Gastroesophageal sphincter (tissue), 4 donors: ENCODE measurements at regions not wholly inside any gene's neighbourhood (a gene's known extent, or its start where the extent isn't known, plus 50 kb on each side); places are given as distances from the start of the nearest gene placed in this dataset.

ENCODE experiments used
- ATAC-seq: fragments of 150-250 bp; one replicate; pipeline ENCODE4 v1.9.1; 2016; ENCODE audit warnings: mild to moderate bottlenecking, moderate library complexity
- H3K27ac ChIP-seq, 4 donors: fragments of 200-600 bp; sonication (generic) in 3 of 4; 1 replicate in 3 of 4; 2 replicates in 1 of 4; pipeline ENCODE4 v1.5.1; 2016 to 2019
- H3K27me3 ChIP-seq: fragments of 200-600 bp; sonication (generic); one replicate; pipeline ENCODE4 v1.5.1; 2019
- H3K36me3 ChIP-seq, 2 donors: fragments of 200-600 bp; sonication (generic); one replicate each; pipeline ENCODE4 v1.5.1; 2019; ENCODE audit warnings: control low read depth in 1 of 2
- H3K4me1 ChIP-seq, 3 donors: fragments of 200-600 bp; sonication (generic); 1 replicate in 2 of 3; 2 replicates in 1 of 3; pipeline ENCODE4 v1.5.1; 2016 to 2019; ENCODE audit warnings: control low read depth in 2 of 3
- H3K4me3 ChIP-seq, 2 donors: fragments of 200-600 bp; sonication (generic); one replicate each; pipeline ENCODE4 v1.5.1; 2019; ENCODE audit warnings: mild to moderate bottlenecking in 1 of 2, moderate library complexity in 1 of 2
- H3K9me3 ChIP-seq, 3 donors: fragments of 200-600 bp; sonication (generic); one replicate each; pipeline ENCODE4 v1.5.1; 2017 to 2019; ENCODE audit warnings: control low read depth in 2 of 3
- EP300 ChIP-seq: sonication (generic); formaldehyde crosslinking; IDR thresholded peaks from one replicate; pipeline ENCODE4 v1.6.1; 2017; ENCODE audit warnings: antibody characterized with exemption, mild to moderate bottlenecking
- POLR2A ChIP-seq, 2 donors: fragments of 450-650 bp; IDR thresholded peaks; one replicate each; pipeline ENCODE4 v1.6.1; 2017; ENCODE audit warnings: antibody characterized with exemption in 2 of 2, mild to moderate bottlenecking in 2 of 2, moderate library complexity in 1 of 2
- POLR2AphosphoS5 ChIP-seq: sonication (generic); formaldehyde crosslinking; IDR thresholded peaks from one replicate; pipeline ENCODE4 v1.6.1; 2017; ENCODE audit warnings: antibody characterized with exemption
- WGBS, 2 donors: methylation state at CpG; one replicate each; pipeline ENCODE4 v1.1.5; 2018; ENCODE audit warnings: low coverage in 1 of 2; 5-methylcytosine and 5-hydroxymethylcytosine counted together
- TF ChIP-seq, protein P1 (sequence below), 4 experiments: fragments of 200-600 bp in 2 of 4; fragments of 450-650 bp in 2 of 4; sonication (generic) in 1 of 4; IDR thresholded peaks; one replicate each; pipeline ENCODE4 v1.5.1; 2017 to 2019; ENCODE audit warnings: antibody characterized with exemption in 4 of 4, mild to moderate bottlenecking in 2 of 4, moderate library complexity in 2 of 4

DNA sequence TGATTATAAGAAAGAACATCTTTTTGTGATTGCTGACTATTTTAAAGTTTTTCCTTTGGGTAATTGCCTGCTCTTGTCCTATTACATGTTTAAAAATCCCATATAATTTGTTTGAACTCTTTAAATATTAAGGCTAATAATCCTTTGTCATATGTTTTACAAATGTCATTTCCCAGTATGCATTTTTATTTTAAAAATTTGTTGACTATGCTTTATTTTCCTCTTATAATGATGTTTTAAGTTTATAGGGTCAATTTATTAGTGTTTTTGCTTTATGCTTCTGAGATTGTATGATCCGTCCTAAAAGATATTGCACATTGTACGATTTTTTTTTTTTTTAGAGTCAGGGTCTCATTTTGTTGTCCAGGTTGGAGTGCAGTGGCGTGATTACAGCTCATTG lies 297.2 kb downstream of the RNF144B start:
- Histone ChIP-seq H3K36me3 (no peaks in the 10 kb centered on the region), H3K4me3 (no peak overlapping the region), H3K9me3 (no peaks in the 10 kb centered on the region), H3K27me3 (no peaks in the 10 kb centered on the region), H3K4me1 (no peaks in the 10 kb centered on the region), H3K27ac (no peak overlapping the region)
- WGBS, 2 donors: 56 to 69% methylated on average over 3 of the region's 3 CpGs
- TF ChIP-seq POLR2AphosphoS5 (no peak), EP300 (no peak)
- TF ChIP-seq, protein P1, sequence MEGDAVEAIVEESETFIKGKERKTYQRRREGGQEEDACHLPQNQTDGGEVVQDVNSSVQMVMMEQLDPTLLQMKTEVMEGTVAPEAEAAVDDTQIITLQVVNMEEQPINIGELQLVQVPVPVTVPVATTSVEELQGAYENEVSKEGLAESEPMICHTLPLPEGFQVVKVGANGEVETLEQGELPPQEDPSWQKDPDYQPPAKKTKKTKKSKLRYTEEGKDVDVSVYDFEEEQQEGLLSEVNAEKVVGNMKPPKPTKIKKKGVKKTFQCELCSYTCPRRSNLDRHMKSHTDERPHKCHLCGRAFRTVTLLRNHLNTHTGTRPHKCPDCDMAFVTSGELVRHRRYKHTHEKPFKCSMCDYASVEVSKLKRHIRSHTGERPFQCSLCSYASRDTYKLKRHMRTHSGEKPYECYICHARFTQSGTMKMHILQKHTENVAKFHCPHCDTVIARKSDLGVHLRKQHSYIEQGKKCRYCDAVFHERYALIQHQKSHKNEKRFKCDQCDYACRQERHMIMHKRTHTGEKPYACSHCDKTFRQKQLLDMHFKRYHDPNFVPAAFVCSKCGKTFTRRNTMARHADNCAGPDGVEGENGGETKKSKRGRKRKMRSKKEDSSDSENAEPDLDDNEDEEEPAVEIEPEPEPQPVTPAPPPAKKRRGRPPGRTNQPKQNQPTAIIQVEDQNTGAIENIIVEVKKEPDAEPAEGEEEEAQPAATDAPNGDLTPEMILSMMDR (IDR thresholded peaks at IDR 0.05): no peak
- ATAC-seq: no peak

GRCh38 chr6:18692929-18693685 lies 306.0 kb downstream of the RNF144B start:
- WGBS, 2 donors: 55 to 67% methylated on average over 6 to 7 of the region's 7 CpGs
- Histone ChIP-seq H3K9me3 (no peaks in the 10 kb centered on the region), H3K4me1 (no peaks in the 10 kb centered on the region), H3K4me3 (no peak overlapping the region), H3K27me3 (no peaks in the 10 kb centered on the region), H3K27ac (no peak overlapping the region), H3K36me3 (no peaks in the 10 kb centered on the region)
- TF ChIP-seq POLR2A (IDR thresholded peaks at IDR 0.05): no peak
- TF ChIP-seq POLR2AphosphoS5: no peak
- no peak for TF ChIP-seq EP300
- TF ChIP-seq, protein P1 (IDR thresholded peaks at IDR 0.05): no peak
- ATAC-seq: no peak

DNA sequence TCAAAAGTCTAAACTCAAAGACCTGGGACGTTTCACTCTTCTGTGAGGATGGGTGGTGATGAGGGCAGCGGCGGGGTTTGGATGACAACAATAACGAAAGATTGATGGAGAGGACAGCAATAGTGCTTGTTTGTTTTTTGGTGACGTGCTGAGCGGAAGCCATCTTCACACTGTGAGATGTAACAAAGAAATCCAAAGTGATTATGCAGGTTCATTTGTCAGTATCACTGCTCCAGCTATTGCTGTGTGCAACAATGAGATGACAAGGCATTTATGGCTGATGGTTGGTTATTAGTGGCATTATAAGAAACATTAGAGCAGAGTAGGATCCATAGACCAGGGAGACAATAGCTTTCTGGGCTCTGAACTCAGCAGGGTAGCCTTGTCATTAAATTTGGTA lies 306.7 kb downstream of the RNF144B start:
- Histone ChIP-seq H3K27ac (no peak overlapping the region), H3K4me3 (no peak overlapping the region), H3K4me1 (no peaks in the 10 kb centered on the region), H3K27me3 (no peaks in the 10 kb centered on the region), H3K36me3 (no peaks in the 10 kb centered on the region), H3K9me3 (no peaks in the 10 kb centered on the region)
- 42 to 63% methylated on average over 6 of the region's 6 CpGs for WGBS, 2 donors
- TF ChIP-seq EP300 (no peak), POLR2AphosphoS5 (no peak), POLR2A (IDR thresholded peaks at IDR 0.05) (no peak)
- TF ChIP-seq, protein P1 (IDR thresholded peaks at IDR 0.05): no peak
- ATAC-seq: no peak

DNA sequence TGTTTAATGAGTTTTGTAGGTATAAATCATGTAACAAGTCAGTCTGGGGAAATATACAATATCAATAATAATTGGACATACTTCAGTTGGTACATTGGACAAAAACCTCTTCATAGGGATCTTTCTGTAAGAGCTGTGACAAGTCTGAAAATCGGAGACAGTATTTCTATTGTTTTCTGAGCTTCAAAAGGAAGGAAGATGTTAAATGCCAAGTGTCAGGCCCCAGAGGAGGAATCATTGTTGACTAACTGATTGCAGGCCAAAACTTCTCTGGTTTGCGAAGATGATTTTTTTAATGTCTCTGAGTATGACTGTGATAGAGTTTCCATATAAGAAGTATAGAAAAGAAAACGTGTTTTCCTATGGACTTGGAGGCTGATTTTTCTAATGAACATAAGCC lies 316.4 kb downstream of the RNF144B start:
- 44 to 63% methylated on average over 3 of the region's 3 CpGs for WGBS, 2 donors
- TF ChIP-seq EP300: no peak
- TF ChIP-seq POLR2A (IDR thresholded peaks at IDR 0.05): no peak
- TF ChIP-seq POLR2AphosphoS5: no peak
- TF ChIP-seq, protein P1 (IDR thresholded peaks at IDR 0.05): no peak
- H3K27ac ChIP-seq: no peak overlapping the region
- no peaks in the 10 kb centered on the region for H3K27me3 ChIP-seq
- H3K4me3 ChIP-seq: no peak overlapping the region
- no peaks in the 10 kb centered on the region for H3K36me3 ChIP-seq
- no peaks in the 10 kb centered on the region for H3K4me1 ChIP-seq
- H3K9me3 ChIP-seq: no peaks in the 10 kb centered on the region
- ATAC-seq: no peak

GRCh38 chr6:18707714-18708439 lies 320.7 kb downstream of the RNF144B start:
- Histone ChIP-seq H3K4me3 (no peak overlapping the region), H3K4me1 (no peaks in the 10 kb centered on the region), H3K27ac (no peak overlapping the region), H3K9me3 (no peaks in the 10 kb centered on the region), H3K27me3 (no peaks in the 10 kb centered on the region), H3K36me3 (no peaks in the 10 kb centered on the region)
- no peak for ATAC-seq
- WGBS, 2 donors: 72 to 87% methylated on average over 5 of the region's 6 CpGs
- TF ChIP-seq EP300: no peak
- TF ChIP-seq POLR2AphosphoS5: no peak
- TF ChIP-seq, protein P1 (IDR thresholded peaks at IDR 0.05): no peak
- TF ChIP-seq POLR2A (IDR thresholded peaks at IDR 0.05): no peak
